Breast epithelium (tissue), 4 donors: ENCODE measurements at regions not wholly inside any gene's neighbourhood (a gene's known extent, or its start where the extent isn't known, plus 50 kb on each side); places are given as distances from the start of the nearest gene placed in this dataset.

Source experiments
- DNase-seq, 2 donors: peaks; one replicate each; pipeline ENCODE4 v3.0.0-alpha.2; 2019; ENCODE audit warnings: low spot score in 2 of 2
- H3K27ac ChIP-seq, 2 donors: fragments of 200-600 bp; sonication (generic) in 1 of 2; one replicate each; pipeline ENCODE4 v1.5.1; 2016 to 2019; ENCODE audit warnings: mild to moderate bottlenecking in 1 of 2
- H3K27me3 ChIP-seq, 2 donors: fragments of 200-600 bp; sonication (generic) in 1 of 2; one replicate each; pipeline versions ENCODE4 v1.5.1 to v1.6.0; 2017 to 2019; ENCODE audit warnings: control low read depth in 1 of 2, mild to moderate bottlenecking in 1 of 2
- H3K36me3 ChIP-seq: fragments of 200-600 bp; one replicate; pipeline ENCODE4 v1.5.1; 2019
- H3K4me1 ChIP-seq, 2 donors: fragments of 200-600 bp; sonication (generic); one replicate each; pipeline ENCODE4 v1.5.1; 2016 to 2019; ENCODE audit warnings: control low read depth in 1 of 2
- H3K4me3 ChIP-seq, 3 donors: fragments of 200-600 bp; sonication (generic); 1 replicate in 2 of 3; 2 replicates in 1 of 3; pipeline ENCODE4 v1.5.1; 2016 to 2019; ENCODE audit warnings: mild to moderate bottlenecking in 3 of 3, moderate library complexity in 2 of 3
- H3K9me3 ChIP-seq, 2 donors: fragments of 200-600 bp; sonication (generic) in 1 of 2; one replicate each; pipeline ENCODE4 v1.5.1; 2016 to 2019; ENCODE audit warnings: control low read depth in 1 of 2
- CTCF ChIP-seq, 3 donors: fragments of 450-650 bp; IDR thresholded peaks; one replicate each; pipeline ENCODE4 v1.5.1; 2016 to 2017; ENCODE audit warnings: antibody characterized with exemption in 3 of 3, mild to moderate bottlenecking in 3 of 3, moderate library complexity in 3 of 3
- POLR2A ChIP-seq: fragments of 450-650 bp; IDR thresholded peaks from one replicate; pipeline ENCODE4 v1.6.1; 2016; ENCODE audit warnings: antibody characterized with exemption, mild to moderate bottlenecking, moderate library complexity
- POLR2AphosphoS5 ChIP-seq, 3 donors: sonication (generic); formaldehyde crosslinking; IDR thresholded peaks; one replicate each; pipeline ENCODE4 v1.6.1; 2017; ENCODE audit warnings: antibody characterized with exemption in 3 of 3
- intact Hi-C: fragments of 100-400 bp; cut with DNase I; formaldehyde crosslinking; loops from one replicate; pipeline ENCODE4 v1.15.1; 2023; ENCODE audit warnings: low total_unique reads

GRCh38 chr5:21644032-21644431, 1209.1 kb downstream of the CDH12 start:
- TF ChIP-seq POLR2AphosphoS5 (IDR thresholded peaks at IDR 0.05) (no peak), CTCF (IDR thresholded peaks at IDR 0.05) (no peak)
- DNase-seq: no peak
- H3K9me3 ChIP-seq: no peaks in the 10 kb centered on the region
- H3K27ac ChIP-seq: no peak overlapping the region
- intact Hi-C loops: no loop called here
- no peak overlapping the region for H3K4me3 ChIP-seq
- no peaks in the 10 kb centered on the region for H3K4me1 ChIP-seq
- no peaks in the 10 kb centered on the region for H3K27me3 ChIP-seq
- no peaks in the 10 kb centered on the region for H3K36me3 ChIP-seq

GRCh38 chr5:21642312-21642711, 1210.8 kb downstream of the CDH12 start:
- Histone ChIP-seq H3K27ac (no peak overlapping the region), H3K27me3 (no peaks in the 10 kb centered on the region), H3K36me3 (no peaks in the 10 kb centered on the region), H3K4me1 (no peaks in the 10 kb centered on the region), H3K4me3 (no peak overlapping the region), H3K9me3 (no peaks in the 10 kb centered on the region)
- intact Hi-C loops: no loop called here
- no peak for DNase-seq
- TF ChIP-seq CTCF (IDR thresholded peaks at IDR 0.05) (no peak), POLR2A (no peak), POLR2AphosphoS5 (IDR thresholded peaks at IDR 0.05) (no peak)

- Histone ChIP-seq H3K4me1 (no peaks in the 10 kb centered on the region), H3K4me3 (no peak overlapping the region), H3K36me3 (no peaks in the 10 kb centered on the region), H3K27ac (no peak overlapping the region), H3K9me3 (peaks cover 0 to 5% of the 10 kb centered on the region in 2 donors), H3K27me3 (no peaks in the 10 kb centered on the region)
- no peak for DNase-seq
- no peak for TF ChIP-seq CTCF (IDR thresholded peaks at IDR 0.05)
- intact Hi-C loops: no loop called here
Measured at GRCh38 chr5:21623831-21624230, 1229.3 kb downstream of the CDH12 start.

- H3K27ac ChIP-seq: no peak overlapping the region
- TF ChIP-seq POLR2A: no peak
- H3K4me3 ChIP-seq: no peak overlapping the region
- H3K9me3 ChIP-seq: no peaks in the 10 kb centered on the region
- no peaks in the 10 kb centered on the region for H3K4me1 ChIP-seq
- no peak for DNase-seq
- no peaks in the 10 kb centered on the region for H3K27me3 ChIP-seq
- intact Hi-C loops: no loop called here
- H3K36me3 ChIP-seq: no peaks in the 10 kb centered on the region
Measured at GRCh38 chr5:21615195-21615765, 1237.9 kb downstream of the CDH12 start.

GRCh38 chr5:21613971-21614488, 1239.1 kb downstream of the CDH12 start:
- no peaks in the 10 kb centered on the region for H3K9me3 ChIP-seq
- no peaks in the 10 kb centered on the region for H3K4me1 ChIP-seq
- no peak for TF ChIP-seq POLR2AphosphoS5 (IDR thresholded peaks at IDR 0.05)
- H3K36me3 ChIP-seq: no peaks in the 10 kb centered on the region
- intact Hi-C loops: no loop called here
- DNase-seq: no peak
- no peak overlapping the region for H3K27ac ChIP-seq
- H3K4me3 ChIP-seq: no peak overlapping the region
- H3K27me3 ChIP-seq: no peaks in the 10 kb centered on the region

GRCh38 chr5:21603796-21604195, 1249.3 kb downstream of the CDH12 start:
- Histone ChIP-seq H3K9me3 (no peaks in the 10 kb centered on the region), H3K27me3 (no peaks in the 10 kb centered on the region), H3K36me3 (no peaks in the 10 kb centered on the region), H3K27ac (no peak overlapping the region), H3K4me3 (no peak overlapping the region), H3K4me1 (no peaks in the 10 kb centered on the region)
- no peak for TF ChIP-seq POLR2A
- TF ChIP-seq POLR2AphosphoS5 (IDR thresholded peaks at IDR 0.05): no peak
- TF ChIP-seq CTCF (IDR thresholded peaks at IDR 0.05): no peak
- DNase-seq: no peak
- intact Hi-C loops: no loop called here
